ENCODE measurements at regions not wholly inside any gene's neighbourhood (a gene's known extent, or its start where the extent isn't known, plus 50 kb on each side); places are given as distances from the start of the nearest gene placed in this dataset.

- no peaks in the 10 kb centered on the region for H3K4me1 ChIP-seq (replicated peaks in 1 of 2)
- no peak overlapping the region for H3K4me3 ChIP-seq
- no peaks in the 10 kb centered on the region for H3K36me3 ChIP-seq (replicated peaks in 1 of 2)
- DNase-seq, result no peak
- H3K9me3 ChIP-seq (replicated peaks in 1 of 3), result no peaks in the 10 kb centered on the region
- H3K27me3 ChIP-seq, result no peaks in the 10 kb centered on the region
- 62 to 84% (median 79%) methylated on average over 1 of the region's 1 CpG for WGBS, 4 donors
- no peak overlapping the region for H3K27ac ChIP-seq
- intact Hi-C loops (cut with DNase I), result no loop called here
- no peak for TF ChIP-seq CTCF (IDR thresholded peaks at IDR 0.05)
- no peak for TF ChIP-seq POLR2A (IDR thresholded peaks at IDR 0.05)
Measured at GRCh38 chr4:31516520-31516919, 796.4 kb downstream of the PCDH7 start.

- Histone ChIP-seq H3K9me3 (replicated peaks in 1 of 3) (no peaks in the 10 kb centered on the region), H3K4me1 (replicated peaks in 1 of 2) (no peaks in the 10 kb centered on the region), H3K27ac (no peak overlapping the region), H3K4me3 (no peak overlapping the region), H3K36me3 (replicated peaks in 1 of 2) (no peaks in the 10 kb centered on the region), H3K27me3 (no peaks in the 10 kb centered on the region)
- no peak for TF ChIP-seq CTCF (IDR thresholded peaks at IDR 0.05)
- no peak for TF ChIP-seq POLR2A (IDR thresholded peaks at IDR 0.05)
- 87 to 90% (median 90%) methylated on average over 3 of the region's 3 CpGs for WGBS, 4 donors
- intact Hi-C loops (cut with DNase I), result no loop called here
- DNase-seq, result no peak
Measured at GRCh38 chr4:31518796-31519250, 798.7 kb downstream of the PCDH7 start.

GRCh38 chr4:31530555-31530954 lies 810.4 kb downstream of the PCDH7 start:
- Histone ChIP-seq H3K4me3 (no peak overlapping the region), H3K4me1 (replicated peaks in 1 of 2) (no peaks in the 10 kb centered on the region), H3K27me3 (no peaks in the 10 kb centered on the region), H3K27ac (no peak overlapping the region), H3K36me3 (replicated peaks in 1 of 2) (no peaks in the 10 kb centered on the region), H3K9me3 (replicated peaks in 1 of 3) (no peaks in the 10 kb centered on the region)
- 46 to 66% (median 60%) methylated on average over 2 to 3 of the region's 3 CpGs for WGBS, 4 donors
- intact Hi-C loops (cut with DNase I), result no loop called here
- no peak for TF ChIP-seq CTCF (IDR thresholded peaks at IDR 0.05)
- TF ChIP-seq POLR2A (IDR thresholded peaks at IDR 0.05), result no peak
- DNase-seq, result no peak

- TF ChIP-seq POLR2A (IDR thresholded peaks at IDR 0.05) (no peak), CTCF (IDR thresholded peaks at IDR 0.05) (no peak)
- DNase-seq, result no peak
- no peaks in the 10 kb centered on the region for H3K27me3 ChIP-seq
- H3K36me3 ChIP-seq (replicated peaks in 1 of 2), result no peaks in the 10 kb centered on the region
- no peaks in the 10 kb centered on the region for H3K4me1 ChIP-seq (replicated peaks in 1 of 2)
- intact Hi-C loops (cut with DNase I), result no loop called here
- H3K9me3 ChIP-seq (replicated peaks in 1 of 3), result peaks cover 0 to 5% (median 0%) of the 10 kb centered on the region in 3 donors
- H3K27ac ChIP-seq, result no peak overlapping the region
- no peak overlapping the region for H3K4me3 ChIP-seq
Measured at GRCh38 chr4:31538877-31539276, 818.7 kb downstream of the PCDH7 start.

All from adrenal gland (tissue), 9 donors.